K562 (cell line): ENCODE measurements at regions not wholly inside any gene's neighbourhood (a gene's known extent, or its start where the extent isn't known, plus 50 kb on each side); places are given as distances from the start of the nearest gene placed in this dataset.

ENCODE experiments used
- ATAC-seq: fragments of 200-7000 bp; cut with Tn5 transposase; 3 replicates; pipeline ENCODE4 v1.9.1; 2020; ENCODE audit warnings: moderate library complexity
- BruUV-seq: library from RNA; stranded (reverse); fragments of 400-500 nt; replicated peaks from 2 replicates; lab custom pipeline; 2021; lab: Mats Ljungman, UMichigan
- CTCF ChIA-PET: fragments of 300-600 bp; formaldehyde crosslinking; extraction: SDS; loops from one replicate; lab custom pipeline; 2021; ENCODE audit warnings: low intra/inter-chr PET ratio; lab: Yijun Ruan, JAX
- POLR2A ChIA-PET: fragments of 300-600, 350-650 bp; sonication (Branson Sonifier 250); formaldehyde crosslinking; extraction: SDS; loops from one replicate; lab custom pipeline; 2021; ENCODE audit warnings: antibody characterized with exemption, inconsistent platforms; lab: Yijun Ruan, JAX
- DNase-seq, 4 experiments: peaks; one replicate each; pipeline versions ENCODE4 v3.0.0 to v3.0.0-alpha.2; 2011 to 2018; ENCODE audit warnings: low spot score in 3 of 4, mixed read lengths in 3 of 4; ENCODE audit errors: extremely low read depth in 1 of 4
- FAIRE-seq: peaks from 2 replicates; lab custom pipeline; 2011; peaks lifted over from hg19 to GRCh38; lab: Jason Lieb, UNC
- H2AFZ ChIP-seq: 2 replicates; pipeline ENCODE4 v1.6.0; 2011; ENCODE audit warnings: low read depth, low read length, control low read depth, inconsistent platforms
- H3K27ac ChIP-seq: fragments of 200-600 bp; 3 replicates; pipeline ENCODE4 v1.8.0; 2011; ENCODE audit warnings: low read depth, mild to moderate bottlenecking, control low read depth, inconsistent platforms, low read length, moderate library complexity, mixed read lengths; ENCODE audit errors: extremely low read depth
- H3K27me3 ChIP-seq, 2 experiments: fragments of 300-600 bp in 1 of 2; 2 replicates in 1 of 2; 3 replicates in 1 of 2; pipeline versions ENCODE4 v1.6.0 to v1.8.0; 2011; ENCODE audit warnings: inconsistent platforms in 2 of 2, low read length in 2 of 2, mild to moderate bottlenecking in 1 of 2, mixed read lengths in 1 of 2, moderate library complexity in 1 of 2; ENCODE audit not compliant: control insufficient read depth in 2 of 2, insufficient read depth in 2 of 2
- H3K36me3 ChIP-seq: fragments of 300-600 bp; 3 replicates; pipeline ENCODE4 v1.8.0; 2011; ENCODE audit warnings: mild to moderate bottlenecking, low read length, inconsistent platforms; ENCODE audit not compliant: control insufficient read depth, insufficient read depth
- H3K4me1 ChIP-seq, 2 experiments: fragments of 200-600 bp in 1 of 2; replicated peaks in 1 of 2; 2 replicates in 1 of 2; 3 replicates in 1 of 2; pipeline versions ENCODE4 v1.5.1 to v1.8.0; 2011; ENCODE audit warnings: inconsistent platforms in 2 of 2, low read length in 2 of 2, mild to moderate bottlenecking in 1 of 2, mixed read lengths in 1 of 2, moderate library complexity in 1 of 2; ENCODE audit not compliant: control insufficient read depth in 2 of 2, insufficient read depth in 2 of 2
- H3K4me2 ChIP-seq: 2 replicates; pipeline ENCODE4 v1.6.1; 2011; ENCODE audit warnings: low read length, control low read depth, inconsistent platforms, mixed read lengths; ENCODE audit not compliant: insufficient read depth
- H3K4me3 ChIP-seq: fragments of 200-600 bp; sonication (generic), shearing (Covaris generic); 2 replicates; pipeline ENCODE4 v1.5.1; 2016; ENCODE audit warnings: control low read depth, inconsistent platforms
- H3K79me2 ChIP-seq: fragments of 200-600 bp; 3 replicates; pipeline ENCODE4 v1.8.0; 2011; ENCODE audit warnings: low read length, inconsistent platforms; ENCODE audit not compliant: control insufficient read depth, insufficient read depth
- H3K9ac ChIP-seq, 2 experiments: 2 replicates each; pipeline versions ENCODE4 v1.6.0 to v1.6.1; 2011; ENCODE audit warnings: low read depth in 2 of 2, low read length in 2 of 2, control low read depth in 1 of 2, inconsistent platforms in 1 of 2, mild to moderate bottlenecking in 1 of 2, mixed read lengths in 1 of 2; ENCODE audit not compliant: insufficient read depth in 1 of 2
- H3K9me1 ChIP-seq: one replicate; pipeline ENCODE4 v1.6.0; 2011; ENCODE audit warnings: inconsistent platforms, mild to moderate bottlenecking, low read length, moderate library complexity; ENCODE audit not compliant: control insufficient read depth, insufficient read depth
- H3K9me3 ChIP-seq: replicated peaks from 2 replicates; pipeline ENCODE4 v1.5.1; 2011; ENCODE audit warnings: low read depth, low read length, inconsistent platforms; ENCODE audit not compliant: control insufficient read depth, insufficient read depth
- H4K20me1 ChIP-seq: replicated peaks from 2 replicates; pipeline ENCODE4 v1.6.1; 2011; ENCODE audit warnings: low read length, inconsistent platforms, mixed read lengths; ENCODE audit not compliant: control insufficient read depth, insufficient read depth
- BCL6 ChIP-seq: fragments of 250-450 bp; sonication (Bioruptor Pico); IDR thresholded peaks from 2 replicates; pipeline ENCODE4 v1.4.0; 2020
- CSDE1 ChIP-seq, 2 experiments: fragments of 450-650 bp; IDR thresholded peaks; 2 replicates each; pipeline ENCODE4 v1.6.1; 2016; ENCODE audit warnings: mild to moderate bottlenecking in 1 of 2
- ETV6 ChIP-seq, 3 experiments: fragments of 150-350 bp in 1 of 3; sonication (generic) in 1 of 3; formaldehyde crosslinking in 1 of 3; IDR thresholded peaks; 2 replicates each; pipeline versions ENCODE4 v1.6.1 to v1.8.0; 2014 to 2022; ENCODE audit warnings: borderline replicate concordance in 2 of 3, low read depth in 2 of 3, antibody characterized with exemption in 1 of 3, low read length in 1 of 3, mild to moderate bottlenecking in 1 of 3, missing genetic modification reagents in 1 of 3
- FOSL1 ChIP-seq: fragments of 200-800 bp; sonication (Bioruptor generic); conservative IDR thresholded peaks from 2 replicates; pipeline ENCODE4 v1.6.1; 2016; ENCODE audit warnings: missing genetic modification characterization, missing compliant biosample characterization
- IRF2 ChIP-seq: sonication (generic); formaldehyde crosslinking; IDR thresholded peaks from 2 replicates; pipeline ENCODE4 v1.8.1; 2022; ENCODE audit warnings: mild to moderate bottlenecking, missing genetic modification reagents
- LEF1 ChIP-seq: fragments of 450-650 bp; IDR thresholded peaks from 2 replicates; pipeline ENCODE4 v1.6.1; 2016; ENCODE audit warnings: mild to moderate bottlenecking
- MEIS2 ChIP-seq: fragments of 450-650 bp; IDR thresholded peaks from 2 replicates; pipeline ENCODE4 v1.6.1; 2014; ENCODE audit warnings: mild to moderate bottlenecking; ENCODE audit not compliant: partially characterized antibody
- POLR3G ChIP-seq: IDR thresholded peaks from 2 replicates; pipeline ENCODE4 v1.6.1; 2011; ENCODE audit not compliant: insufficient read length, insufficient replicate concordance; ENCODE audit errors: extremely low read depth
- RAD21 ChIP-seq, 2 experiments: fragments of 250-450 bp in 1 of 2; fragments of 450-650 bp in 1 of 2; sonication (Bioruptor Pico) in 1 of 2; formaldehyde crosslinking in 1 of 2; IDR thresholded peaks in 1 of 2; conservative IDR thresholded peaks in 1 of 2; 2 replicates each; pipeline versions ENCODE4 v1.4.0 to v1.8.0; 2020 to 2022; ENCODE audit warnings: mild to moderate bottlenecking in 2 of 2, moderate library complexity in 1 of 2
- SLC30A9 ChIP-seq: fragments of 250-450 bp; sonication (Bioruptor Pico); IDR thresholded peaks from 2 replicates; pipeline ENCODE4 v1.8.0; 2022; ENCODE audit warnings: mild to moderate bottlenecking, moderate library complexity
- SNRNP70 ChIP-seq: fragments of 200-400 bp; formaldehyde crosslinking; optimal IDR thresholded peaks from 2 replicates; pipeline ENCODE3; 2017; ENCODE audit warnings: low read depth, low read length
- ZNF511 ChIP-seq: sonication (generic); formaldehyde crosslinking; IDR thresholded peaks from 2 replicates; pipeline ENCODE4 v1.8.0; 2022; ENCODE audit warnings: mild to moderate bottlenecking, missing genetic modification reagents
- ZNF830 ChIP-seq: fragments of 250-450 bp; sonication (Bioruptor Pico); IDR thresholded peaks from 2 replicates; pipeline ENCODE4 v1.5.0; 2021; ENCODE audit warnings: mild to moderate bottlenecking
- WGBS: fragments of 100-300 bp; shearing (Covaris generic); methylation state at CpG from one replicate; pipeline ENCODE4 v1.1.6; 2016; ENCODE audit warnings: low coverage, mixed read lengths; ENCODE audit not compliant: insufficient coverage; ENCODE audit errors: missing lambda C conversion rate; 5-methylcytosine and 5-hydroxymethylcytosine counted together
- in situ Hi-C: fragments of 300-500 bp; cut with MboI; formaldehyde crosslinking; loops from 4 replicates; pipeline ENCODE4 v1.15.0; 2018; ENCODE audit warnings: inconsistent platforms, mixed read lengths
- intact Hi-C: fragments of 100-400 bp; cut with micrococcal nuclease; formaldehyde crosslinking; loops from 2 replicates; pipeline ENCODE4 v1.14.2; 2022
- TF ChIP-seq, protein P1 (sequence below): fragments of 250-450 bp; sonication (Bioruptor Pico); IDR thresholded peaks from 2 replicates; pipeline ENCODE4 v1.8.0; 2022; ENCODE audit warnings: moderate library complexity, mild to moderate bottlenecking, inconsistent platforms
- TF ChIP-seq, protein P2 (sequence below): fragments of 450-650 bp; IDR thresholded peaks from one replicate; pipeline ENCODE4 v1.6.1; 2018; ENCODE audit warnings: mild to moderate bottlenecking, moderate library complexity; ENCODE audit not compliant: partially characterized antibody

DNA sequence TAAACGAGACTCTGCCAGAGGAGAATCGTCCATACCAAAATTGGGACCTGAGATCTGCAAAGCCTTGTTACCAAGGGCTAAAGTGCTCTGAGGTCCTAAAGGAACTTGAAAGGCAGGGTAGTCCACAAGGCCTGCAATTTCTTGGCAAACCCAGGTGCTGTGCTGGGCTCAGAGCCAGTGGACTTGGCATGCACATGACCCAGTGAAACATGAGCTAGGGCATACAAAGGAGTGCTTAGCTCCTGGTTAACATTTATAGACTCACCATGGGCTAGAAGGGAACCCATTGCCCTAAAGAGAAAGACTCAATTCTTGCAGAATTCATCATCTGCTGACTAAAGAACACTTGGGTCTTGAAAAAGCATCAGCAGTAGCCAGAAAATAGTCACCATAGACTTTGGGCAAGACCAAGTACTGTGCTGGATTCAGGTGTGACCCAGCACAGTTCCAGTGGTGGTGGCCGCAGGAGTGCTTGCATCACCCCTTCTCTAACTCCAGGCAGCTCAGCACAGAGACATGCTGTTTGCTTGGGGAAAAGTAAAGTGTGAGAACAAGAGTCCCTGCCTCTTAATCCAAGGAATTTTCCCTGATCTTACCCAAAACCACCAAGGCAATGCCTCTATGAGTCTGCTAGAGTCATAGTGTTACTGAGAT lies 1069.4 kb upstream of the ADGRL2 start:
- Histone ChIP-seq H2AFZ (no peak overlapping the region), H4K20me1 (no peaks in the 10 kb centered on the region), H3K4me2 (no peak overlapping the region), H3K9me1 (no peaks in the 10 kb centered on the region), H3K4me1 (no peaks in the 10 kb centered on the region), H3K27me3 (no peaks in the 10 kb centered on the region), H3K9ac (no peak overlapping the region), H3K9me3 (0 out of 2 replicates have a peak, but pooled peaks cover 1% of the 10 kb centered on the region), H3K27ac (no peak overlapping the region), H3K36me3 (no peaks in the 10 kb centered on the region), H3K4me3 (no peak overlapping the region), H3K79me2 (no peaks in the 10 kb centered on the region)
- WGBS: 0% methylated on average over 3 of the region's 3 CpGs
- no peak for FAIRE-seq
- ATAC-seq: no peak
- in situ Hi-C loops: no loop called here
- ChIA-PET CTCF (no interaction called here), POLR2A (no interaction called here)
- DNase-seq: no peak
- BruUV-seq: no TSS peak
- intact Hi-C loops: no loop called here
- no peak for TF ChIP-seq LEF1
- no peak for TF ChIP-seq ZNF830 (CRISPR knock-in tag)
- no peak for TF ChIP-seq SNRNP70
- no peak for TF ChIP-seq POLR3G
- TF ChIP-seq, protein P1, sequence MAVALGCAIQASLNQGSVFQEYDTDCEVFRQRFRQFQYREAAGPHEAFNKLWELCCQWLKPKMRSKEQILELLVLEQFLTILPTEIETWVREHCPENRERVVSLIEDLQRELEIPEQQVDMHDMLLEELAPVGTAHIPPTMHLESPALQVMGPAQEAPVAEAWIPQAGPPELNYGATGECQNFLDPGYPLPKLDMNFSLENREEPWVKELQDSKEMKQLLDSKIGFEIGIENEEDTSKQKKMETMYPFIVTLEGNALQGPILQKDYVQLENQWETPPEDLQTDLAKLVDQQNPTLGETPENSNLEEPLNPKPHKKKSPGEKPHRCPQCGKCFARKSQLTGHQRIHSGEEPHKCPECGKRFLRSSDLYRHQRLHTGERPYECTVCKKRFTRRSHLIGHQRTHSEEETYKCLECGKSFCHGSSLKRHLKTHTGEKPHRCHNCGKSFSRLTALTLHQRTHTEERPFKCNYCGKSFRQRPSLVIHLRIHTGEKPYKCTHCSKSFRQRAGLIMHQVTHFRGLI (CRISPR knock-in tag): no peak
- TF ChIP-seq, protein P2, sequence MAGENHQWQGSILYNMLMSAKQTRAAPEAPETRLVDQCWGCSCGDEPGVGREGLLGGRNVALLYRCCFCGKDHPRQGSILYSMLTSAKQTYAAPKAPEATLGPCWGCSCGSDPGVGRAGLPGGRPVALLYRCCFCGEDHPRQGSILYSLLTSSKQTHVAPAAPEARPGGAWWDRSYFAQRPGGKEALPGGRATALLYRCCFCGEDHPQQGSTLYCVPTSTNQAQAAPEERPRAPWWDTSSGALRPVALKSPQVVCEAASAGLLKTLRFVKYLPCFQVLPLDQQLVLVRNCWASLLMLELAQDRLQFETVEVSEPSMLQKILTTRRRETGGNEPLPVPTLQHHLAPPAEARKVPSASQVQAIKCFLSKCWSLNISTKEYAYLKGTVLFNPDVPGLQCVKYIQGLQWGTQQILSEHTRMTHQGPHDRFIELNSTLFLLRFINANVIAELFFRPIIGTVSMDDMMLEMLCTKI: no peak
- no peak for TF ChIP-seq IRF2 (CRISPR knock-in tag)
- no peak for TF ChIP-seq BCL6 (CRISPR knock-in tag)
- TF ChIP-seq FOSL1 (tag): no peak
- TF ChIP-seq ETV6 (IDR thresholded peaks at IDR 0.05; ENCODE audit: borderline replicate concordance in 1 of 2, low read depth in 2 of 2, low read length in 1 of 2): no peak
- TF ChIP-seq ETV6 (CRISPR knock-in tag; IDR thresholded peaks at IDR 0.05; ENCODE audit: borderline replicate concordance): no peak
- TF ChIP-seq ZNF511: no peak
- TF ChIP-seq RAD21 (CRISPR knock-in tag; conservative IDR thresholded peaks at IDR 0.05 in 1 of 2, IDR thresholded peaks at IDR 0.05 in 1 of 2): no peak
- no peak for TF ChIP-seq MEIS2
- no peak for TF ChIP-seq SLC30A9 (CRISPR knock-in tag)
- no peak for TF ChIP-seq CSDE1 (IDR thresholded peaks at IDR 0.05)
